GM12874 (cell line): ENCODE measurements at regions not wholly inside any gene's neighbourhood (a gene's known extent, or its start where the extent isn't known, plus 50 kb on each side); places are given as distances from the start of the nearest gene placed in this dataset.

Experiments used
- CTCF ChIP-seq: IDR thresholded peaks from 2 replicates; pipeline ENCODE4 v1.5.1; 2011; ENCODE audit warnings: low read depth, mild to moderate bottlenecking, control low read depth, low read length, moderate library complexity; ENCODE audit not compliant: insufficient read depth

- TF ChIP-seq CTCF: peak; percentile 56
These were observed 77.5 kb upstream of the N4BP1 start for GRCh38 chr16:48687421-48688038.

- TF ChIP-seq CTCF: no peak
These were observed 74.2 kb upstream of the N4BP1 start for GRCh38 chr16:48684148-48684547.

- TF ChIP-seq CTCF: no peak
These were observed 73.0 kb upstream of the N4BP1 start for GRCh38 chr16:48682971-48683370.

GRCh38 chr16:48681520-48681919 lies 71.5 kb upstream of the N4BP1 start:
- TF ChIP-seq CTCF: no peak

GRCh38 chr16:48680881-48681280 lies 70.9 kb upstream of the N4BP1 start:
- TF ChIP-seq CTCF: no peak

GRCh38 chr16:48676836-48677235 lies 66.9 kb upstream of the N4BP1 start:
- no peak for TF ChIP-seq CTCF

GRCh38 chr16:48659940-48660339 lies 50.0 kb upstream of the N4BP1 start:
- no peak for TF ChIP-seq CTCF
